Endothelial cell of umbilical vein (primary cell): ENCODE measurements at regions not wholly inside any gene's neighbourhood (a gene's known extent, or its start where the extent isn't known, plus 50 kb on each side); places are given as distances from the start of the nearest gene placed in this dataset.

Source experiments
- BruUV-seq: library from RNA; stranded (reverse); fragments of 400-500 nt; replicated peaks from 2 replicates; lab custom pipeline; 2021; lab: Mats Ljungman, UMichigan
- CTCF ChIA-PET: fragments of 300-600, 350-600 bp; sonication (Branson Sonifier 250); formaldehyde crosslinking; loops from one replicate; lab custom pipeline; 2021; ENCODE audit warnings: antibody characterized with exemption, inconsistent platforms; lab: Charles Lee
- POLR2A ChIA-PET: fragments of 300-600, 350-600 bp; sonication (Branson Sonifier 250); formaldehyde crosslinking; loops from one replicate; lab custom pipeline; 2021; ENCODE audit warnings: antibody characterized with exemption, inconsistent platforms; lab: Charles Lee
- DNase-seq: peaks from one replicate; pipeline ENCODE4 v3.0.0-alpha.2; 2011; ENCODE audit warnings: low read depth, low spot score
- FAIRE-seq: peaks from 2 replicates; lab custom pipeline; 2011; peaks lifted over from hg19 to GRCh38; lab: Jason Lieb, UNC
- H2AFZ ChIP-seq: 2 replicates; pipeline ENCODE4 v1.6.0; 2012; ENCODE audit warnings: low read depth, low read length, control low read depth, inconsistent platforms
- H3K27ac ChIP-seq: 2 replicates; pipeline ENCODE4 v1.5.1; 2011; ENCODE audit warnings: low read depth, mild to moderate bottlenecking, control low read depth, low read length, moderate library complexity; ENCODE audit not compliant: insufficient read depth
- H3K27me3 ChIP-seq, 2 experiments: 2 replicates each; pipeline versions ENCODE4 v1.6.0 to v1.6.1; 2011; ENCODE audit warnings: low read length in 2 of 2, mixed read lengths in 1 of 2; ENCODE audit not compliant: control insufficient read depth in 2 of 2, insufficient read depth in 2 of 2
- H3K36me3 ChIP-seq, 2 experiments: 2 replicates in 1 of 2; 3 replicates in 1 of 2; pipeline ENCODE4 v1.5.1; 2011; ENCODE audit warnings: low read length in 2 of 2, mild to moderate bottlenecking in 1 of 2, moderate library complexity in 1 of 2; ENCODE audit not compliant: control insufficient read depth in 2 of 2, insufficient read depth in 2 of 2; ENCODE audit errors: extremely low read depth in 1 of 2
- H3K4me1 ChIP-seq: 3 replicates; pipeline ENCODE4 v1.5.1; 2011; ENCODE audit warnings: mild to moderate bottlenecking, low read length; ENCODE audit not compliant: control insufficient read depth, insufficient read depth; ENCODE audit errors: extremely low read depth
- H3K4me2 ChIP-seq: 2 replicates; pipeline ENCODE4 v1.6.1; 2011; ENCODE audit warnings: low read length, control low read depth, mixed read lengths; ENCODE audit not compliant: insufficient read depth
- H3K4me3 ChIP-seq, 3 experiments: fragments of 200-600 bp in 1 of 3; sonication (generic), shearing (Covaris generic) in 1 of 3; replicated peaks in 1 of 3; 2 replicates each; pipeline ENCODE4 v1.5.1; 2011 to 2016; ENCODE audit warnings: control low read depth in 3 of 3, low read length in 3 of 3, mild to moderate bottlenecking in 2 of 3, inconsistent platforms in 1 of 3, low read depth in 1 of 3, moderate library complexity in 1 of 3; ENCODE audit not compliant: insufficient read depth in 1 of 3
- H3K79me2 ChIP-seq: 2 replicates; pipeline ENCODE4 v1.6.0; 2012; ENCODE audit warnings: low read length, inconsistent platforms; ENCODE audit not compliant: control insufficient read depth, insufficient read depth
- H3K9ac ChIP-seq: replicated peaks from 2 replicates; pipeline ENCODE3; 2011; ENCODE audit warnings: low read length, control low read depth; ENCODE audit not compliant: insufficient read depth; ENCODE audit errors: extremely low read depth
- H3K9me1 ChIP-seq: replicated peaks from 3 replicates; pipeline ENCODE4 v1.6.0; 2011; ENCODE audit warnings: mild to moderate bottlenecking, low read length; ENCODE audit not compliant: control insufficient read depth, insufficient read depth; ENCODE audit errors: extremely low read depth
- H3K9me3 ChIP-seq: replicated peaks from 2 replicates; pipeline ENCODE4 v1.5.1; 2012; ENCODE audit warnings: low read length, inconsistent platforms; ENCODE audit not compliant: control insufficient read depth, insufficient read depth
- H4K20me1 ChIP-seq: replicated peaks from 2 replicates; pipeline ENCODE3; 2011; ENCODE audit warnings: mild to moderate bottlenecking, low read length; ENCODE audit not compliant: control insufficient read depth, insufficient read depth; ENCODE audit errors: extremely low read depth
- EZH2 ChIP-seq: IDR thresholded peaks from 2 replicates; pipeline ENCODE4 v1.6.1; 2012; ENCODE audit warnings: borderline replicate concordance, low read depth, mild to moderate bottlenecking, moderate library complexity, low read length, inconsistent platforms; ENCODE audit not compliant: severe bottlenecking
- FOS ChIP-seq: IDR thresholded peaks from 2 replicates; pipeline ENCODE4 v1.6.1; 2011; ENCODE audit warnings: mild to moderate bottlenecking, low read length, moderate library complexity, borderline replicate concordance; ENCODE audit not compliant: insufficient read depth
- GATA2 ChIP-seq: IDR thresholded peaks from 2 replicates; pipeline ENCODE4 v1.7.0; 2011; ENCODE audit warnings: low read depth, mild to moderate bottlenecking, moderate library complexity, mixed read lengths, low read length; ENCODE audit not compliant: insufficient read length, insufficient read depth
- JUN ChIP-seq: IDR thresholded peaks from 2 replicates; pipeline ENCODE4 v1.6.1; 2011; ENCODE audit warnings: borderline replicate concordance, low read depth; ENCODE audit not compliant: insufficient read length, insufficient read depth
- MYC ChIP-seq: IDR thresholded peaks from one replicate; pipeline ENCODE4 v1.6.1; 2011; ENCODE audit warnings: mild to moderate bottlenecking, low read depth, low read length
- POLR2A ChIP-seq: IDR thresholded peaks from 2 replicates; pipeline ENCODE4 v1.6.1; 2012; ENCODE audit warnings: low read depth, mild to moderate bottlenecking, control low read depth, low read length
- POLR2AphosphoS5 ChIP-seq: IDR thresholded peaks from 2 replicates; pipeline ENCODE4 v1.6.1; 2012; ENCODE audit warnings: low read depth, mild to moderate bottlenecking, control low read depth, low read length, moderate library complexity; ENCODE audit not compliant: insufficient read depth
- dilution Hi-C: fragments of 300-500 bp; cut with MboI; formaldehyde crosslinking; loops from one replicate; pipeline ENCODE4 v1.15.0; 2019; ENCODE audit warnings: low sequenced_read_pairs; ENCODE audit not compliant: extremely low pct_ligation_motif_present
- intact Hi-C: fragments of 100-400 bp; cut with micrococcal nuclease; formaldehyde crosslinking; loops from one replicate; pipeline ENCODE4 v1.10.0; 2022
- TF ChIP-seq, protein P1 (sequence below): IDR thresholded peaks from 2 replicates; pipeline ENCODE4 v1.6.1; 2011; ENCODE audit not compliant: insufficient read depth, insufficient read length
- TF ChIP-seq, protein P2 (sequence below), 2 donors: IDR thresholded peaks; 1 replicate in 1 of 2; 2 replicates in 1 of 2; pipeline ENCODE4 v1.5.1; 2011; ENCODE audit warnings: low read length in 2 of 2, mild to moderate bottlenecking in 2 of 2, moderate library complexity in 2 of 2, control low read depth in 1 of 2, inconsistent platforms in 1 of 2, low read depth in 1 of 2; ENCODE audit not compliant: insufficient read depth in 1 of 2; ENCODE audit errors: extremely low read depth in 1 of 2

DNA sequence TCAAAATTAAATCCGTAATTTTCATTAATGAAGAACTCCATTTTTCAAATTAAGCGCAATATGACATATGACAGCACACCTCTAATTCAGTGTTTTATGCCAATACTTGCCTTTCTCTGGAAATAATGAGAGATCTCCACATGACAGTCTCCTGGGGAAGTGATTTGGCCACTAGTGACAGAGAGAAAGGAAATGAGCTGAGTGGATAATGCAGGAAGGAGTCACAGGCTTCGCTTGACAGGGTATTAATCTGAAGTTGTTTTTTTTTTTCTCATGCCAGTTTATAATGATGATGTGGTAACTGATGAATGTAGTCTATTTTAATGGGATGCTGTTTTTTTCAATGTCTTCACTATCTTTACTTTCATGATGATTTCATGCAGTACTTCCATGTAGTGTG, 1079.4 kb upstream of the GYPC start:
- Histone ChIP-seq H3K9ac (no peak overlapping the region), H3K9me3 (no peaks in the 10 kb centered on the region), H3K27me3 (no peaks in the 10 kb centered on the region), H3K27ac (no peak overlapping the region), H3K79me2 (no peaks in the 10 kb centered on the region), H4K20me1 (no peaks in the 10 kb centered on the region), H3K4me3 (no peak overlapping the region), H3K36me3 (no peaks in the 10 kb centered on the region), H3K4me1 (no peaks in the 10 kb centered on the region), H3K4me2 (no peak overlapping the region), H3K9me1 (no peaks in the 10 kb centered on the region), H2AFZ (no peak overlapping the region)
- dilution Hi-C loops, result no loop called here
- CTCF ChIA-PET, result no interaction called here
- TF ChIP-seq POLR2AphosphoS5, result no peak
- TF ChIP-seq POLR2A, result no peak
- intact Hi-C loops, result no loop called here
- DNase-seq (no peak), FAIRE-seq (no peak)
- POLR2A ChIA-PET, result no interaction called here
- no TSS peak for BruUV-seq

DNA sequence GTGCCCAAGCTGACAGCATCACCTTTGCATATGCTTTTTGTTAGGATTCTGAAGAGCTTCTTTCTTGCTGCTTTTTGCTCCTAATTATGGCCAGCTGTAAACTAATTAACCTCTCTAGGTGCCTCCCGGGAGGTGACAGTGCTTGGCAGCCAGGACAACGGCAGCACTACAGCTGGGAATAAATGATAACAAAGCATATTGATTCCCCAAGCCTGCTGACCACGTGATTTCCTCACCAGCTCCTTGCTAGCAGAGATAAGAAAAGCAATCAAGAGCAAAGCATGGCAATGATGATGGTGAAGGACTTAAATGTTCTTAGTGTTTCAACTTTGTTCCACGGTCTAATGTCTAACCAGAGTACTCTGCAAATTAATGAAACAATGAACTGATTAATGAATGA, 1074.4 kb upstream of the GYPC start:
- Histone ChIP-seq H2AFZ (no peak overlapping the region), H3K9ac (no peak overlapping the region), H3K4me2 (no peak overlapping the region), H3K9me3 (peaks cover 3% of the 10 kb centered on the region), H3K9me1 (no peaks in the 10 kb centered on the region), H3K4me3 (no peak overlapping the region), H3K36me3 (no peaks in the 10 kb centered on the region), H3K27ac (no peak overlapping the region), H3K4me1 (no peaks in the 10 kb centered on the region), H4K20me1 (no peaks in the 10 kb centered on the region), H3K27me3 (no peaks in the 10 kb centered on the region), H3K79me2 (no peaks in the 10 kb centered on the region)
- FAIRE-seq, result no peak
- no peak for TF ChIP-seq EZH2
- TF ChIP-seq JUN, result no peak
- TF ChIP-seq, protein P1, sequence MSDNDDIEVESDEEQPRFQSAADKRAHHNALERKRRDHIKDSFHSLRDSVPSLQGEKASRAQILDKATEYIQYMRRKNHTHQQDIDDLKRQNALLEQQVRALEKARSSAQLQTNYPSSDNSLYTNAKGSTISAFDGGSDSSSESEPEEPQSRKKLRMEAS, result no peak
- TF ChIP-seq FOS, result no peak
- no peak for TF ChIP-seq GATA2
- TF ChIP-seq POLR2A, result no peak
- TF ChIP-seq POLR2AphosphoS5, result no peak
- TF ChIP-seq, protein P2, sequence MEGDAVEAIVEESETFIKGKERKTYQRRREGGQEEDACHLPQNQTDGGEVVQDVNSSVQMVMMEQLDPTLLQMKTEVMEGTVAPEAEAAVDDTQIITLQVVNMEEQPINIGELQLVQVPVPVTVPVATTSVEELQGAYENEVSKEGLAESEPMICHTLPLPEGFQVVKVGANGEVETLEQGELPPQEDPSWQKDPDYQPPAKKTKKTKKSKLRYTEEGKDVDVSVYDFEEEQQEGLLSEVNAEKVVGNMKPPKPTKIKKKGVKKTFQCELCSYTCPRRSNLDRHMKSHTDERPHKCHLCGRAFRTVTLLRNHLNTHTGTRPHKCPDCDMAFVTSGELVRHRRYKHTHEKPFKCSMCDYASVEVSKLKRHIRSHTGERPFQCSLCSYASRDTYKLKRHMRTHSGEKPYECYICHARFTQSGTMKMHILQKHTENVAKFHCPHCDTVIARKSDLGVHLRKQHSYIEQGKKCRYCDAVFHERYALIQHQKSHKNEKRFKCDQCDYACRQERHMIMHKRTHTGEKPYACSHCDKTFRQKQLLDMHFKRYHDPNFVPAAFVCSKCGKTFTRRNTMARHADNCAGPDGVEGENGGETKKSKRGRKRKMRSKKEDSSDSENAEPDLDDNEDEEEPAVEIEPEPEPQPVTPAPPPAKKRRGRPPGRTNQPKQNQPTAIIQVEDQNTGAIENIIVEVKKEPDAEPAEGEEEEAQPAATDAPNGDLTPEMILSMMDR (IDR thresholded peaks at IDR 0.05; ENCODE audit: extremely low read depth in 1 of 2, insufficient read depth in 1 of 2, low read depth in 1 of 2, low read length in 2 of 2), result no peak
- TF ChIP-seq MYC, result no peak
- ChIA-PET CTCF (no interaction called here), POLR2A (no interaction called here)
- dilution Hi-C loops (no loop called here), intact Hi-C loops (no loop called here)
- DNase-seq, result no peak
- BruUV-seq, result no TSS peak
